NCI-H187 (cell line): ENCODE measurements at regions not wholly inside any gene's neighbourhood (a gene's known extent, or its start where the extent isn't known, plus 50 kb on each side); places are given as distances from the start of the nearest gene placed in this dataset.

Experiments used
- DNase-seq, 2 experiments: peaks; one replicate each; lab custom pipeline; 2025; lab: John Stamatoyannopoulos, UW

DNA sequence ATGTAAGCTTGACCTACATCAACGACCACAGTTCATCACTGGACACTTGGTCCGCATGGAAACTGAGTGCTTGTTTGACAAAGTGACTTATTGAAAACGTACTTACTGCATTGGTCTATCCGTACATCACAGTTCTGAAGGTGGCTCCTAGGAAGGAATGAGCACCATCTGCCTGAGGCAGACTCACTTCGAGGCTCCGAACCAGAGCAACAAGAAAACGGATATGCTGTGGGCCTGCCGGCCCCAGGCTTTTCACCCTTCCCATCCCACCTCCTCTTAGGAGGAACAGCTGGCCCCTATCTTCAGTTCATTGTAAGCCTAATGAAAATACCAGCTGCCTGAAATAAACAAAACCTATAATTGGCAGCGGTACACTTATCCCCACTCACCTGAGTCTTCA lies 67.2 kb upstream of the TSLP start:
- DNase-seq, result no peak

GRCh38 chr5:111010783-111011182 lies 60.7 kb upstream of the TSLP start:
- no peak for DNase-seq

DNA sequence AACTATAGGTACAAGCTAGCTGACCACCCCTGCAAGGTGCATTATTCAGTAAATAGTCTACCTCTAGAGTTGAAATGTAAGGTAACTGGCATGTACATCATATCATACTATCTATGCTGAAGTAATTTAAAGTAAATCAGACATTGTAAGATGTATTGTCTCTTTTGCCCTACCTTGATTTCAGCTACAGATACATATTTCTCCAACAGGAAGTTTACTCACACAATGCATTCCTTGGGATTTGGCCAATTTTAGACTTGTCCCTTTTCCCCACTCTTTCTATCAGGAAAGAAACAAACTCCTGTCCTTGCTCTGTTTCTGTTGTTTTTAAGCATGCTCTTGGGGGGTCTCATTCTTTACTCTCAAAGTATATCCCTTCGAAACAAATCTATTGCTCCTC lies 58.5 kb upstream of the TSLP start:
- DNase-seq, result no peak

- DNase-seq, result no peak
Observed at GRCh38 chr5:111016801-111017200, 54.7 kb upstream of the TSLP start.

DNA sequence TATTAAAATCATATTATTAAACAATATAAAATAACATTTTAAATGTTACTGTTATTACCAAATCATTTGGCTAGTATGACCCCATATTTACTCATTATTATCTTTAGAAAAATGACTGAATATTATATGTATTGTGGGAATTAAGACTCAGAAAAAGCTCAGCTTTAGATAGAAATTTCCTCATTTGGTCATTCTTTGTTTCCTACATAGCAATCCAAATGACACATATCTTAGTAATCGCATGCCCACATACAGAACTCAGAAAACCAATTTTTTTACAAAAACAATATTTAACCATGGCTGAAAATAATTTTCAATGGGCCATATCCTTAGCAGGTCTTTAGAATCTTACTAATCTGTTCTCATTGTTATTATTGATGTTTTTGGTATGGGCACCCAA lies 53.8 kb upstream of the TSLP start:
- DNase-seq, result no peak
